ENCODE measurements at regions not wholly inside any gene's neighbourhood (a gene's known extent, or its start where the extent isn't known, plus 50 kb on each side); places are given as distances from the start of the nearest gene placed in this dataset.

GRCh38 chr6:56378507-56378906 lies 131.1 kb upstream of the COL21A1 start:
- no peak for TF ChIP-seq CTCF (IDR thresholded peaks at IDR 0.05)
- no peak for TF ChIP-seq POLR2A (IDR thresholded peaks at IDR 0.05)

Data from adrenal gland (tissue), 5 donors.